GM18498 (cell line): ENCODE measurements at regions not wholly inside any gene's neighbourhood (a gene's known extent, or its start where the extent isn't known, plus 50 kb on each side); places are given as distances from the start of the nearest gene placed in this dataset.

ENCODE experiments used
- ATAC-seq: cut with Tn5 transposase; IDR thresholded peaks from one replicate; pipeline ENCODE4 v1.9.1; 2021; ENCODE audit warnings: mild to moderate bottlenecking, moderate library complexity; ENCODE audit not compliant: unreplicated experiment

GRCh38 chr2:30046979-30047378 lies 99.8 kb upstream of the YPEL5 start:
- ATAC-seq, result no peak

- ATAC-seq, result no peak
Measured at GRCh38 chr2:30048636-30049175, 98.1 kb upstream of the YPEL5 start.

GRCh38 chr2:30055548-30055947 lies 91.3 kb upstream of the YPEL5 start:
- no peak for ATAC-seq

DNA sequence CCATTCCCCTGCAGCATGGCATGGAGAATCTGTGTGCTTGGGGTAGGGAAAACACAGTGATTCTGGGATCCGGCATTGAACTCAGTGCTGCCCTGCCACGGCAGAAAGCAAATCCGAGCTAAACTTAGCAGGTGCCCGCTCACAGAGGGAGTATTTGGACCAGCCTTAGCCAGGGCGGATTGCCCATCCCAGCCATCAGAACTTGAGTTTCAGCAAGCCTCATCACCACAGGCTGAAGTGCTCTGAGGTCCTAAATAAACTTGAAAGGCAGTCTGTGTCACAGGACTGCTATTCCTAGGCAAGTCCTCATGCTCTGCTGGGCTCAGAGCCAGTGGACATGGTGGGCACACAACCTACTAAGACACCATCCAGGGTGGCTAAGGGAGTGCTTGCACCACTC lies 86.2 kb upstream of the YPEL5 start:
- ATAC-seq, result no peak

DNA sequence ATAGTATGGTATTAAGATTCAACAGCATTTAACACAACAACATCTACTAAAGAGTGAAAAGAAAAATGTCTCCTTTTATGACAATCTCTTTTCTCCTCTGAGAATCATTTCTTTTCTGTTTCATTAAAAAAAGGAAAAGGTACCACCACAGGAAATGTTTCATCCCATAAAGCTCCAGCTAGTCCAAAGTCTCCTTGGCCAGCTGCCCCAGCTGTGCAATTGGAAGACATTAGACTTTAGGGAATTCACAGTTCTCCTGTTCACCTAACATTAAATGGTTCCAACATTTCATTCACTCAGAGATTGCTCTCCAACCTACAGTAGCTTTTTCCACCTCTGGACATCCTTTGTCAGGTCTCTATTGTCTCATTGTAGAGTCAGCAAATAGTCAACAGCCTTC lies 78.7 kb upstream of the YPEL5 start:
- ATAC-seq, result no peak

- peak; percentile 65 for ATAC-seq
Measured at GRCh38 chr2:30072250-30072842, 74.5 kb upstream of the YPEL5 start.

DNA sequence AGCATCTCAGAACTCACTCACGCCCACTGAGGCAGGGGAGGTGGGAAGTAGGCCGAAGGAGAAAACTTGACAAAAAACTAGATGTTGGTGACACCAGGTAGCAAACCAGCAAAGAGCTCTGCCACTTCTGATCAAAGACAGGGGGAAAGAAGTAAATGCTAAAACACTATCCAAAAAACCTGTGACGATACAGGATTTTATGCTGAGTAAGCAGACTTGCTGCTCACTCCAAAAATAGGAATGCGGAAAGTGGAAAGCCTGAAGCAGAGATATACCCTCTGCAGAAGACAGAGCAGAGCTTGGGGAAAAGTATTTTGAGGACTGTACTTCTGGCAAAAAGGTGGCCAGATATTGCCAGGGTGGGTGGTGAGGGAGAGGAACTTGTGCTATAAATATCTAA lies 73.3 kb upstream of the YPEL5 start:
- no peak for ATAC-seq

DNA sequence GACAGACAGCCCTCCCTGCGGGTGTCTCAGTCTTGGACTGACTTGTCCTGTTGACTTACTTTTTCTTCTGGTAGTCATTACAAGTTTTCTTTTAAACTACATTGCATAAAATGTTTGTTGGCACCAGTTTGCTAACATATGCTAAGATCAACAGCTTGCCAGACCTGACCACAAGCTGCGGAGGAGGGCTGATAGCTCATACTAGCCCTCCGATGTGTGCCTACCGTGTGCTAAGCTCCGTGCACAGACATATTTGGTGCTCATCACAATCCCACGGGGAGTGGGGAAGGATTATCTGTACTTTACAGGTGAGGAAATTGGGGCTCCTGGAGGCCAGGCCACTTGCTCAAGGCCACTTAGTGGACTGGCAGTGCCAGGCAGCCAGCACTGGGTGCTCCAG lies 72.8 kb upstream of the YPEL5 start:
- ATAC-seq, result no peak

DNA sequence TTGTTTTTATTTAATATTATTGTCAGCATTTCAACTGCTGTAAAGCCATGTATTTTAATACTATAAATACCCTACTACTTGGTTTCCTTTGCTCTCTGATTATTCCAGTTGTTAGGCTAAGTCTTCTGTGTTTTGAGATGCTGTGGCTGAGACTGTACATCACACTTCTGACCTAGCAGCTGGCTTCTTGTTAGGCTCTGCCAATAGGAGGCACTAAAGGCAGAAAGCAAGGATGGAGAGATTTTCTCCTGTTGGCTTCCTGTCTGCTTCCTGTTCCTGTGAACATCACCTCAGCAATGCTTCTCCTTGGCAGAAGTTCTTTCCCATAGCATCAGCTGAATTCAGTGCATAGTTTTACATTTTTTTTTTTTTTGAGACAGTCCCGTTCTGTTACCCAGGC lies 68.3 kb upstream of the YPEL5 start:
- ATAC-seq, result no peak

GRCh38 chr2:30084915-30085314 lies 61.9 kb upstream of the YPEL5 start:
- no peak for ATAC-seq

DNA sequence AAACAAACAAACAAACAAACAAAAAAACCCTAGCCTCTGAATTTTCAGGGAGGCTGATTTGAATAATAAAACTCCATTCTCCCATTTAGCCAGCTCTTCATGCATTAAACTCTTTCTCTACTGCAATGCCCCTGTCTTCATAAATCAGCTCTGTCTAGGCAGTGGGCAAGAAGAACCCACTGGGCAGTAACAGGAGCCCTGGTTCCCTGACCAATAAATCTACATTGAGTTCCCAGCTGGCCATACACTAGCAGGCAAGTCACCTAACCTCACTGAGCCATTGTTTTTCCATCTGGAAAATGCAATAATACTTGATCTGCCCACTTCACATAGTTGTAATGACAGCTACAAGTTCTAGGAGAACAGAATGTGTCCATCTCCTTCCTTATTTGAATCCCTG lies 57.6 kb upstream of the YPEL5 start:
- ATAC-seq, result no peak

DNA sequence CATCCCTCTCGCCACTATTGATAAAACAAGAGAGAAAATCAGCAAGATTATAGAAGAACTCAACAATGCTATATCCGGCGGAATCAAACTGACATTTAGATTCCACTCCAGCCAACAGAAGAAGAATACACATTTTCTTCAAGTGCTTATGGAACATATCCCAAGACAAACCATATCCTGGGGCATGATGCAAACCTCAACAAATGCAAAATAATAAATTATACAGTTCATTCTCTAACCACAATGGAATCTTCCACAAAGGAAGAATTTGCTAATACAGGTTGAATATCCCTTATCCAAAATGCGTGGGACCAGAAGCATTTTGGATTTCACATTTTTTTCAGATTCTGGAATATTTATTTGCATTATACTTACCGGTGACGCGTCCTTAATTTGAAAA lies 51.4 kb upstream of the YPEL5 start:
- no peak for ATAC-seq

- ATAC-seq, result no peak
Measured at GRCh38 chr2:30096451-30096850, 50.4 kb upstream of the YPEL5 start.
